LHCN-M2 (cell line): ENCODE measurements at regions not wholly inside any gene's neighbourhood (a gene's known extent, or its start where the extent isn't known, plus 50 kb on each side); places are given as distances from the start of the nearest gene placed in this dataset.
A peak's percentile ranks its signal among the peaks of the same experiment; 100 is the strongest.
"Not testable (repeated sequence)": the region's sequence is repeated elsewhere in the genome, so short reads cannot be mapped to it uniquely, and the experiment has no call there.

Source experiments
- DNase-seq: peaks from one replicate; pipeline ENCODE4 v3.0.0-alpha.2; 2012; ENCODE audit warnings: low read depth

DNA sequence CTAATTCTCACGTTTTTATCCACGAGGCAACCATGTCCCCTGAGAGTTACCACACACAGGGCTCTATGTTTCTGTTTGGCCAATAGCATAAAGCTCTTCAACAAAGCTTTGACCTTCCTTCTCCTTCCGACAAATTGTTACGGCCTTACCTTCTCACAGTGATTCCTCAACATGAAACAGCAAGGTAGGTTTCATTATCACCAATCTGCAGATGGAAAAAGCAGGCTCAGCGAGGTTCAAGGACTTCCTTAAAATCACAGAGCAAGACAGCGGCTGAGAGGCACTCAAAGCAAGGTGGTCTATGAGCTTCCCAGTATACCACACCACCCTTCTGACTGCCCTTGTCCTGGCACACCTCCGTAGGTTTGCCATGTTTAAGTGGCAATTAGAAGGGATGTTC, 360.0 kb downstream of the CD83 start:
- no peak for DNase-seq

DNA sequence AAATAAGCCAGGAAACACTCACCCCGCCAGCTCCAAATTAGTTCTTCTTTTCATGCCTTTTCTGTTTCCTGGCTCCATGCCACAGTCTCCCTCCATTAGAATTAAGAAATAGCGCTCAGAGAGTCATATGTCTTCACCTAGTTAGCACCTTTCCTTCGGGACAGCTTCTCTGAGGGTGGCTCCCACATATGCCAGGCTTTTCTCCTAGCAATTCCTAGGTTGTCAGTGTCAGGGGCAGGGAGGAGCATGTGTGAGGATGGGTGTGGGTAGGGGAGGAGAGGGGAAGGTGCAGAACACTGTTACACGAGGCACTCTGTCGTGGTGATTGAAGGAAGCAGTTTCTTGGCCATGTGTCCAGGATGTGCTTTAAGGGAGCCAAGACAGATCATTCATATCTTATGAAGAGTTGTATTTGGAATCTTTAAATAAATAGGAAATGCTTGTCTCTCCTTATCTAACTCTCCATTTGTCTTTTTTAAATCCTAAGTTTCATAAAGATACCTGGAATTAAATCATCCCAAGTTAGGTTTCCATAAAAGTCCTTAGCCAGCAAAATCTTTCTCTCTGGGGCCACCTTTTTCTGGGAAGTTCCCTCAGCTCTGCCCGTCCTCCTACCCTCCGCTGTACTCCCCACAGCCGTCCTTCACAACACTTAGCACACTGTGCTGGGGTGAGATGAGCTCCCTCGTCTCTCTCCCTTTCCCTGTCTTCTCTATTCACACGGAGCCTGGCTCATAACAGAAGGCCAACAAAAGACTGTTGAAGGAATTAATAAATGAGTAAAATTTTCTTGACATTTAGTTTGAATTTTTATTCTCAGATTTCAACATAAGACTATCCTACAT, 361.0 kb downstream of the CD83 start:
- no peak for DNase-seq

DNA sequence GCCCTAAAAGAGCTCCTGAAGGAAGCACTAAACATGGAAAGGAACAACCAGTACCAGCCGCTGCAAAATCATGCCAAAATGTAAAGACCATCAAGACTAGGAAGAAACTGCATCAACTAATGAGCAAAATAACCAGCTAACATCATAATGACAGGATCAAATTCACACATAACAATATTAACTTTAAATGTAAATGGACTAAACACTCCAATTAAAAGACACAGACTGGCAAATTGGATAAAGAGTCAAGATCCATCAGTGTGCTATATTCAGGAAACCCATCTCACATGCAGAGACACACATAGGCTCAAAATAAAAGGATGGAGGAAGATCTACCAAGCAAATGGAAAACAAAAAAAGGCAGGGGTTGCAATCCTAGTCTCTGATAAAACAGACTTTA, 364.4 kb downstream of the CD83 start:
- not testable (repeated sequence) for DNase-seq

DNA sequence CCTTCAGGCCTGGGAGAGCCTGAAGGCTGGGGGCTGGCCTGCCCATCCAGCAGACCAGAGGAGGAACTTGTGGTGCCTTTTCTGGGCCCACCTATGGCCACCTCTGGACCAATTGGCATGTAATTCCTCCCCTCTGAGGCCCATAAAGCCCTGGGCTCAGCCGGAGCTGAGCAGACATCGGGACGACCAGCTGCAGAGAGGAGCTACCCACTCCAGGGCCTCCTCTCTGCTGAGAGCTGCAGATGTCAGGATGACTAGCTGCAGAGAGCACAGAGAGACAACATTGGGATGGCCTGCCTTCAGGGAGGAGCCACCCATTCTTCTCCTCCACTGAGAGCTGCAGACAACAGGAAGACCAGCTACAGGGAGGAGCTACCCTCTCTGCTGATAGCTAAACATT, 370.1 kb downstream of the CD83 start:
- DNase-seq: no peak

DNA sequence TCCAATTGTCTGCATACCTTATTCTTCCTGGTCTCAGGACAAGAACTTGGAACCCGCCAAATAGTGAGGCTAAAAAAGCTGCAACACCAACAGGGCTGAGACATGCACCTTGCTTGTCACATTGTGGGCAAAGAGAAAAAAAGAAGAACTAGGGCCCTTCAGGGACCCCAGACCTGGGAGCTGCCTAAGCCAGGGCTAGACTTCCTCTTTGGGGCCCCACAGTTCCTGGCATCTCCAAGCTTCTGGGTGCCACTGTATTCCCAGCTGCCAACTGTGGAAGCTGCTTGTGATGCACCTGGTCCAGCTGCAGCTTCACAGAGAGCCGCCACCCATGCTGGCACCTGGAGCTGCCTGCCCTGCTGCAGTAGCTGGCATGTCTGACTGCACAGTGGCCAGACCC, 370.6 kb downstream of the CD83 start:
- no peak for DNase-seq

DNA sequence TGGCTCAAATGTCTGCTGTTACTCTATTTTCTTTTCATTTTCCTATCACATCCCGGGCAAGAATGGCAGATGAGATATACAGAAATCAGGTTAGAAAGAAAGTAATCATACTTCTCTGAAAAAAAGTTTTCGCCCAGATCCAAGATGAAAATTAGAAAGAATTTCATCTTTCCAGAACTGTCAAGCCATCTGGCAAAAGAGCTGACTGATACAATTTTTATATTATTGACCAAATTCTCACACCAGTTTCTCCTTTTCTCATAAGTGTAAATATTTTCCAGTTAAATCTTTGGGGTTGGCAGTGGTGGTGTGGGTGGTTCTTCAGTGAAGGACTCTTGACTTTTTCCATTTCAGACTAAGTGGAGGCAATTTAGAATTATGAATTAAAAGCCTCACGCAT, 371.9 kb downstream of the CD83 start:
- DNase-seq: no peak

DNA sequence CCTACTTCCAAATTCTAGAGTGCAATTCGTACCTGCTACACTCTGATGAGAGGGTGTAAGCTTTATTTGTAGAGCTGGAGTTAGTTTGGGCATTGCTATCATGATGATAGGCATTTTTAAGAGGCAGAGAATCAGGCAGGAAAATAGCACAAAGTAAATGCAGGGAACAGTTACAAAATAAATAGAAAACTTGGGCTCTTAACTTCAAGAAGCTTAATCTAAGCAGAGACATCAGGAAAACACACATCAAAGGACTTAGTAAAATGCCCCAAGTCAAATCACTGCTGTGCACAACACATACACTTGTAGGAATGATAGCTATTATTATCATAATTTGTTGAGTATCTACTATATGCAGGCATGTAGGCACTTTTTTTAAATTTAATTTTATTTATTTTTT, 381.2 kb downstream of the CD83 start:
- no peak for DNase-seq

DNA sequence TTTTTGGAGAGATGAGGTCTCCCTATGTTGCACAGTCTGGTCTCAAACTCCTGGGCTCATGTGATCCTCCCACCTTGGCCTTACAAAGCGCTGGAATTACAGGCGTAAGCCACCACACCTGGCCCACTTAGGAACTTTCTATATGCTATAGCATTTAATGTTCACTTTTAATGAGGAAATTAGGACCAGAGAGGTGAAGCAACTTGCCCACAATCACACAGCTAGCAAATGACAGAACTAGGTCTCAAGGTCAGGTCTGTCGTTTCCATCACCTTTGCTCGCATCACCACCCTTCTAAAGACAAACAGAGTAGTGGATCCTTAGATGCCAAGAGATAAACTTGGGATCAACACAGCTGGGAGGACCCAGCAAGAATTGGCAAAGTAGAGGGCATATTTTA, 381.7 kb downstream of the CD83 start:
- no peak for DNase-seq

DNA sequence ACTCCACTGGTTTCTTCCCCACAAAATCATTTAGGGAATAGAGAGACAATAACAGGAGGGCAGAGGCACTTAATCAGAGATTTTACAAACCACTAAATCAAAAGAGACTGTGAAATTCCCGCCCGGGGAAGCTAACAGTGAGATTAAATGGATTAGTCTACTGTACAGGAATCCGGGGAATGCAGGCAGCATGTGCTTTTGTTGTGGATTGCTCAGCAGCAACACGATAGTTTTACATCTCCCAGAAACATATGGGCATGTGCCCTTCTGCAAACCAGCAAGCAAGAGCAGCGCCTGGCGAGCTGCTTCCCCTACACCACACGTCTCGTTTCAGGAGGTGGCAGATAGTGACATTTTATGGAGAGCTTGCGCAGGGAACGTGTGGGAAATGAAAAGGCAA, 382.3 kb downstream of the CD83 start:
- peak; percentile 89 for DNase-seq

DNA sequence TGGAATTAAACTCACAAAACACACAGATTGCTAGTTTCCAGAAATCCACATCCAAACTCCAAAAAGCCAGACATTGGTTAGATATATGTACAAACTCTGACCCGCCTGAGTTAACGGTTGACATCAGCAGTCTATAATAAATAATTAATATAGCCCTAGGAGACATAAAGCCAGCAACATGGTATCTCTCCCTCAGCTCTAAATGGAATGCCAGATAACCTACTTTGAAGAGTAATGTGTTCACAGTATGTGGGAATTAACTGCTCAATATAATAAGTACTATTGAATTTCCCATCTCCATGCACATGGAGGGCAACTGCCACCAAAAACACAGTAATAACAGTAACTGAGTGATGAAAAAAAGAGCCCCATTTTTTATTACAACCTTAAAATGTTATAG, 383.2 kb downstream of the CD83 start:
- no peak for DNase-seq

DNA sequence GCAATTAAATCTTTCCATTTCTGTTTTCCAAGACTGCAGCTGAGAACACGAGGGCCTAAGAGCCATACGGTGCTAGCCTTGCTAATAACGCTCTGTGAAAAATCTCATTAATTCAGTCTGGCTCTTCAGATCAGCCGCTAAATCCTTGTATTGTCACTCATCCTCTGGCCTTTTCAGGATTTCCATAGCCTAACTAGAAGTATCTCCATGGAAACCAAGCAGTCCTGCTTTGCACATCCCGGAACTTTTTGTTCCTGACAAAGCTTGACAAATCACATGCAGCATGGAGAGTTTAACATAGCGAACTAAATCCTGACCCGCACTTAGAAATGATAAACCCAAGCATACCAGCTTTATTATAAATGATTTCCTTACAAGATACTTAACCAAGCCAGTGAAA, 383.7 kb downstream of the CD83 start:
- no peak for DNase-seq

DNA sequence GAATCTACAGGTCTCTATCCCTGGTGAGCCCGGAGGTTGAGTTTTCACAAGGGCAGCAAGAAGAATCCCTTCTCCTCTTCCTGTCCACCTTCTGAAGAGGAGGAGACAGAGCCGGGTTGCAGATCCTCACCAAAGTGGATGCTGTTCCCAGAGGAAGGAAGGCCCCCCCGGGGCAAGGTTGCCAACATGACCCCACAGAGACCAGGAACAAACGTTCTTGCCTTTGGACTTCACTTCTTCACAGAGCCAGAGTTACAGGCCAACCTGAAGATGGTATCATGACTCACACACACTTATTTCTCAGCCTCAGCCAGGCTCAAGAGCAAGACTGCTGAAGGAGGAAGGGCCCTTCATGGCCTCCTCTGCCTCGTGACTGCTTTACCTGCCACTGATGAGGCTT, 384.3 kb downstream of the CD83 start:
- no peak for DNase-seq

DNA sequence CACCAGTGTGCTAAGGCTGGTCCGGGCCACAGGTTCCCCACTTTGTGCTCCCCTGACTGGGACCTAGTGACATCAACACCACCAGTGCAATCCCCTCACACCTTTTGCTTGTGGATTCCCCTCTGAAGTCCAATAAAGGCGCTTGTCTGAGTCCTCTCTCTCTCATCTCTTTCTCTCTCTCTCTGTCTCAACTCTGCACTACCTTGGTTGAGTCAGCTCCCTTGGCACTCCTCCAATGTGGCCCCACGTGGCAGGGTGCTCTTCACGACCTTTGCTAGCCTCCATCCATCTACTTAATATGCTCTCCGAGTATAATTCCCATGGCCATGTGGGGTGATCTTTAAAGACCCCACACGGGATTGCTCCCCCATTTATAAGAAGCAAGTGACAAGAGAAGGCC, 385.0 kb downstream of the CD83 start:
- no peak for DNase-seq

DNA sequence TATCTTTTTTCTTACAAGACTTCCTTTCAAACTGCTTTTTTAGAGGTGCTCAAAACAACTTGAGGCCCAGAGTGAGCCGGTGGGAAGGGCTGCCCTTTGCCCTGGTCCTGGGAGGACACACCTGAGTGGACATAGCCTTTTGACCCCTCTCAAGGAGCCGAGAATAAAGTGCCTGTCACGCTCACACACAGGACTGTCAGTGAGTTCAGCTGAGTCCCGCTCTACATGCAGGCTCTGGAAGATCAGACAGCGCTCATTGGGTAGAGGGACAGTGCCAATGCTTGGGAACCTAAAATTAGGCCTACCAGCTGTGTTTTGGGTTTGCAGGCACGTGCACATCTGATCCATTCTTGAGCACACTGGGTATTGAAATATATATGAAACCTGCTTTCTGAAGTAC, 387.8 kb downstream of the CD83 start:
- DNase-seq: no peak

DNA sequence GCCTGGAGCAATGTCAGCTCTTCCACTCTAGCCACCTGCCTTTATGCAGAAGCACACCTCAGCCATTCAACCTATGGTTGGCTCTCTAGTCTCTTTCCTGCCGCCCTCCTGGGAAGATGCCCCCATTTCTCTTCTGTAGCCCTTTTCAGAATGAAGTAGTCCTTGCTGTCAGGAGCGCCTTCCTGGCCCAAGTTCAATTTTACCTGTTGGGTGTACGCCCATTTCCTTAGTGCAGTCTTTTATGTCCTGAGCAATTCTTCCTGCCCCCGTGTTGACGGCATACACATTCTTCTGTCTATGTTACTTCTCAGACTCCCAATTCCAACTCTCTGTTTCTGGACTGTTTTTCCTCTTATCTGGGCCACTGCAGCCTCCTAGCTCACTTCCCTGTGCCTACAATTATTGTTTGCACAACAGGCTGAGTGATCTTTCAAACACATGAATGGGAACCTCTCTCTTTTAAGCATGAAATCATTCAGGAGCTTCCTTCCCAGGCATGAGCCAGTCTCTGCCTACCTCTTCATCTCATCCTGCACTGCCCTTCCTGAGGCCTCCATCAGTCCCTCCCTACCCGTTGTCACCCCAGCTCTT, 389.2 kb downstream of the CD83 start:
- no peak for DNase-seq

DNA sequence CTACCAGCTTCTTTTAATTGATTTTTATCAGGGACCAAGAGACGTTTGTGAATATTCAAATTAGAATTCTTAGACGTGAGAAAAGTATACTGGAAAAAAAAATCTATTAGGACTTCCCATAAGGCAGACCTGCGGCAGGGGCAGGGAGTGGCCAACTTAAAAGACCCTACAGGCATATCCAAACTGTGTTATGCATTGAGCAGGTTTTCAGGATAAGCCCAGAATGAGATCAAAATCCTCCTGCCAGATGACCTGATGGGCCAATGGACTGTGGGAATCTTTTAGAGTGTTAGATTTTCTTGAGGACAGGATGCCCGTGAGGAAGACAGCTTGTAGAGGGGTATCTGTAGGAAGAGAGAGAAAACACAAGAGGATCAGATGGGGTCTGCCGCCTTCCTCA, 391.5 kb downstream of the CD83 start:
- DNase-seq: no peak

DNA sequence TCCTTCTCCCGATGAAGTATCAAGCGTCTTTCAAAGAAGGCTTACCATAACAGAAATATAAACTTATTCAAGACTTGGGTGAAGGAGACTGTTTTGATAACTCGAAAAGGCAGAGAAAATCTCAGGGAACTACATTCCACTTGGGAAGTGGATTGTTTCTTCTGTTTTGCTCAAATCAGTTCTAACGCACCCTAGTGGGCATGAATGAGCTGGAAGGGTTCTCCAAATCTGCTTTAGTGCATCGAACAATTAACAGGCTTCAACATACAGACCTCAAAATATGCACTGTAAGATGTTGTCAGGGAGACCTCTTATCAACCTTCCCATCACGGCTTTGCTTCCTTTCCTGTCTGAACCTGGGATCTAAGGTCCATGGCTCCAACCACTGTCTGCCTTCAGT, 392.5 kb downstream of the CD83 start:
- DNase-seq: no peak

DNA sequence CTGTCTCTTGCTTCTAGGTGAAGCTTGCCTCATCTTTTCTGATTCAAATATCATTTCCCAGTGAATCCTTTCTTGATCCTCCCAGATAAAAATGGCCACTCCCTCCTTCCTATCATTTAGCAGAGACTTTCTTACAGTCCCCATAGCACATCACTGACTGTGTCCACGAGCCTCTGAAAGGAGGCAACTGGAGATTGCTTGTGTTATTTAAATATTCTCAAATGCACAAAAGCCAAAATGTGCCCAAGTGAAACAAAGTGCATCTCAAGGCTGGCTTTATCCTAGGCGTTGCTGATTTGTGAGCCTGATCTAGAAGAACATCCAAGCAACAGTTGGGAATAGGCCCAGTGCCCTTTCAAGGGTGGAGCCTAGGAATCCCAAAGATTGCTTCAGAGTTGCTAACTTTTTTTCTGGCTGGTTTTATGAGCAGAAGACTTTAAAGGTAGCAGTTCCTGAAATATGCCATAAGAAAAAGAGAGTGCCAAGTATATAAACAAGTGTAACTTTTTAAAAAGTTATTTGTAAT, 393.6 kb downstream of the CD83 start:
- no peak for DNase-seq

DNA sequence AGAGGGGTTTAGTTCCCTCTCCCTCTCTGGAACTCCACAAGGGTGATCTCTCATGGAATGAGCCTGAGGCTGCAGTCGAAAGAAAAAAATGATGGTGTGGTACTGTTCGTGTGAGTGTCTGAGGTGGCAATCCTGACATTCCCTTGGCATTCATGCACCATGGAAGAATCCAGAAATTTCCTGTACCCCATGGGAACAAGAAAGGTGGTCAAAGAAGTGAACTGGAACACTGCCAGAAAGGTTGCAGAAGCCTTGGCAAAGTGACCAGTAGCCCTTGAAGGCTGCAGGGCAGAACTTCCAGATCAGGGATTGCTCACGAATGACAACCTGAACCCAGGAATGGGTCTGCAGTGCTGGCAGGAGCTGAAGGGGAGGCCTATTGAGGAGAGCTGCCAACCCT, 394.7 kb downstream of the CD83 start:
- DNase-seq: no peak

DNA sequence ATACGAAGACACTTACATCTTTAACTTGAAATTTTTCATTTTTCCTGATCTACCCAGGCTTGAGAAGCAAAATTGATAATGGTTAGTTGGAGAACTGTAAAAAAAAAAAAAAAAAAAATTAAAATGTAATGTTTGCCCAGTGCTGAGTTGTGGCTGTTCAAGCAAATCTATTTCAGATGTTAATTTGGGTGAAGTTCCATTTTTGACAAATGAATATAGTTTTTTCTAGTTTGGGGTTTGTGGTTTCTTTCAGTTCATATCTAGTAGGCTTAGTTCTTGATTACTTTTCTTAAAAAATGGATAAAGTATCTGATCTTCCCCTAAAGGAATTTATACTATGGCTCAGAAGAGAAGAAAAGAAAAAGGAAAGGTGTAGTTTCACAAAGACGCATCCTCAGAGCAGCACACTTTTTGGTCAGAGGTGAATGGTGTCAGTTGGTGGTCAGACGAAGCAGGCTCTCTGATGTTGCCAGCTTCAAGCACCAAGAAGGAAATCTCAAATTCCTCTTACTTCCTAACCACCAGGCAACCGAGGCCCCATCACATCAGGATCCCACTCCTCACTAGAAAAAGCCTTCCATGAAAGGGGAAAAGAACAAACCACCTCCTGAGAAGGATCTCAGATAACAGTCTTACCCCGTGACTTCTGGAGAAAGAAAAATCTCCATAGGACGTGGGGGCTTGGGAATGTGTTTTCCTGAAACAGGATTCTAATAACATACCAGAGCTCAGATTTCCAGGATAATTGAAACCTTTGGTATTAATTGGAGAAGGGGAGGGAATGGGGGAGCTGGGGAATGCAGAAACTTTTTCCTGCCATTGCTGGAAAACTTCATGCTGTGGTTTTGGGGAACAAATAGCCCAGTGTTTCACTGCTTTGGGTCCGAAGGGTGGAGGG, 396.2 kb downstream of the CD83 start:
- DNase-seq: no peak

DNA sequence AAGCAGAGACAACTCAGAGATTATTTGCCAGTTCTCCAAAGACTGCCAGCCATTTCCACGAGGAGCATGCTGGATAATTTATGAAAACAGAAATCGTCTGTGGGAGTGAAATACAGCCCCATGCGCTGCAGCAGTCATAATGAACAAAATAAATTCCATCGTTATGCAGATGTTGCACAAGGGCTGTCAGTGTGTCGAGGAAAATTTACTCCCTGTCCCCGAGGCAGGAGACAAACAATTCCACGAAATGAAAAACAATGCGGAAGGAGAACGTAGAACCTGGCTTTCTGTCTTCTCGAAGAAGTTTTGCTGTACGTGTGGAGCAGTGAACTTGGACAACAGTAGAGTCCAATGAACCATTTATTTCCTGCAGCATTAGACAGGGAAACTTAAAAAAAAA, 399.4 kb downstream of the CD83 start:
- no peak for DNase-seq

DNA sequence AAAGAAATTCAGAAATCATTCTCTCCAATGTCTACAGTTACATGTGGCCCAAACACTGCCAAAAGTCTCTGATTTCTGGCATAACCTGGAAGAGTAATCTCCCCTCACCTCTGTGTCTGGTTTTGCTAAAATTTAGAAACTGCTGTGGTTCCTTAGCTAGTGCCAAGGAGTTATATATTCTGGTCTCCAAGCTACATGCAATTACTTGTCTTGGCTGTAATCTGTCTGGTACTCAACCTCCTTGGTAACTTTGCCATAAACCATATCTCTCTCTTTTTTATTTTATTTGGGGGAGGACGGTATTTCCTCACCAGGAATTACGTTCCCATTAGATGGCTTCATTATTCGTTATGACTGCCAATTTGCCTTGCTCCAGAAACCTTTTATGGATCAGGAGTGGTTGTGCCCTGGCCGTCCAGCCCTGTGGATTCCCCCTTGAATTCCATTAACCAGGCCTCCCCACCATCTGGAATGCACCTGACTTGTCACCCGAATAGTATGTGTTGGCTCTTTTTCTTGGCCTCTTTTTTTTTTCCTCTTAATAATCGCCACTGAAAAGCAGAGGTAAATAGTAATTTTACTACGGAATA, 400.0 kb downstream of the CD83 start:
- DNase-seq: no peak
